Ishikawa (cell line): ENCODE measurements at regions not wholly inside any gene's neighbourhood (a gene's known extent, or its start where the extent isn't known, plus 50 kb on each side); places are given as distances from the start of the nearest gene placed in this dataset.

Experiments
- EP300 ChIP-seq: IDR thresholded peaks from 2 replicates; pipeline ENCODE4 v1.6.1; 2012; ENCODE audit warnings: borderline replicate concordance
- NFIC ChIP-seq: IDR thresholded peaks from 2 replicates; pipeline ENCODE4 v1.6.1; 2012
- RAD21 ChIP-seq: IDR thresholded peaks from 2 replicates; pipeline ENCODE4 v1.6.1; 2012; ENCODE audit warnings: low read depth
- YY1 ChIP-seq: IDR thresholded peaks from 2 replicates; pipeline ENCODE4 v1.6.1; 2012; ENCODE audit warnings: low read depth
- TF ChIP-seq, protein P1 (sequence below): IDR thresholded peaks from 2 replicates; pipeline ENCODE4 v1.6.1; 2012
- TF ChIP-seq, protein P2 (sequence below): IDR thresholded peaks from 2 replicates; pipeline ENCODE4 v1.6.1; 2012

- TF ChIP-seq, protein P1, sequence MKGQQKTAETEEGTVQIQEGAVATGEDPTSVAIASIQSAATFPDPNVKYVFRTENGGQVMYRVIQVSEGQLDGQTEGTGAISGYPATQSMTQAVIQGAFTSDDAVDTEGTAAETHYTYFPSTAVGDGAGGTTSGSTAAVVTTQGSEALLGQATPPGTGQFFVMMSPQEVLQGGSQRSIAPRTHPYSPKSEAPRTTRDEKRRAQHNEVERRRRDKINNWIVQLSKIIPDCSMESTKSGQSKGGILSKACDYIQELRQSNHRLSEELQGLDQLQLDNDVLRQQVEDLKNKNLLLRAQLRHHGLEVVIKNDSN: no peak
- TF ChIP-seq RAD21: no peak
- TF ChIP-seq YY1: no peak
- TF ChIP-seq, protein P2, sequence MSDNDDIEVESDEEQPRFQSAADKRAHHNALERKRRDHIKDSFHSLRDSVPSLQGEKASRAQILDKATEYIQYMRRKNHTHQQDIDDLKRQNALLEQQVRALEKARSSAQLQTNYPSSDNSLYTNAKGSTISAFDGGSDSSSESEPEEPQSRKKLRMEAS: no peak
- no peak for TF ChIP-seq EP300
- TF ChIP-seq NFIC: no peak
These were observed 126.6 kb upstream of the LYZL2 start for GRCh38 chr10:30756151-30756550.
